ENCODE measurements at regions not wholly inside any gene's neighbourhood (a gene's known extent, or its start where the extent isn't known, plus 50 kb on each side); places are given as distances from the start of the nearest gene placed in this dataset.

GRCh38 chr4:71687056-71687455 is 96.8 kb downstream of the GC start:
- no peak for TF ChIP-seq CTCF (IDR thresholded peaks at IDR 0.05)
- TF ChIP-seq HMGXB4 (CRISPR knock-in tag; IDR thresholded peaks at IDR 0.05): no peak
- no peak for TF ChIP-seq TEAD4 (CRISPR knock-in tag; IDR thresholded peaks at IDR 0.05)
- TF ChIP-seq KAT7 (CRISPR knock-in tag; IDR thresholded peaks at IDR 0.05; ENCODE audit: borderline replicate concordance): no peak
- TF ChIP-seq, protein P1, sequence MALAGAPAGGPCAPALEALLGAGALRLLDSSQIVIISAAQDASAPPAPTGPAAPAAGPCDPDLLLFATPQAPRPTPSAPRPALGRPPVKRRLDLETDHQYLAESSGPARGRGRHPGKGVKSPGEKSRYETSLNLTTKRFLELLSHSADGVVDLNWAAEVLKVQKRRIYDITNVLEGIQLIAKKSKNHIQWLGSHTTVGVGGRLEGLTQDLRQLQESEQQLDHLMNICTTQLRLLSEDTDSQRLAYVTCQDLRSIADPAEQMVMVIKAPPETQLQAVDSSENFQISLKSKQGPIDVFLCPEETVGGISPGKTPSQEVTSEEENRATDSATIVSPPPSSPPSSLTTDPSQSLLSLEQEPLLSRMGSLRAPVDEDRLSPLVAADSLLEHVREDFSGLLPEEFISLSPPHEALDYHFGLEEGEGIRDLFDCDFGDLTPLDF (CRISPR knock-in tag; IDR thresholded peaks at IDR 0.05): no peak
- no peak for TF ChIP-seq ARID4B (CRISPR knock-in tag; IDR thresholded peaks at IDR 0.05; ENCODE audit: borderline replicate concordance)
- no peak for TF ChIP-seq JUN (CRISPR knock-in tag; IDR thresholded peaks at IDR 0.05)
- TF ChIP-seq, protein P2, sequence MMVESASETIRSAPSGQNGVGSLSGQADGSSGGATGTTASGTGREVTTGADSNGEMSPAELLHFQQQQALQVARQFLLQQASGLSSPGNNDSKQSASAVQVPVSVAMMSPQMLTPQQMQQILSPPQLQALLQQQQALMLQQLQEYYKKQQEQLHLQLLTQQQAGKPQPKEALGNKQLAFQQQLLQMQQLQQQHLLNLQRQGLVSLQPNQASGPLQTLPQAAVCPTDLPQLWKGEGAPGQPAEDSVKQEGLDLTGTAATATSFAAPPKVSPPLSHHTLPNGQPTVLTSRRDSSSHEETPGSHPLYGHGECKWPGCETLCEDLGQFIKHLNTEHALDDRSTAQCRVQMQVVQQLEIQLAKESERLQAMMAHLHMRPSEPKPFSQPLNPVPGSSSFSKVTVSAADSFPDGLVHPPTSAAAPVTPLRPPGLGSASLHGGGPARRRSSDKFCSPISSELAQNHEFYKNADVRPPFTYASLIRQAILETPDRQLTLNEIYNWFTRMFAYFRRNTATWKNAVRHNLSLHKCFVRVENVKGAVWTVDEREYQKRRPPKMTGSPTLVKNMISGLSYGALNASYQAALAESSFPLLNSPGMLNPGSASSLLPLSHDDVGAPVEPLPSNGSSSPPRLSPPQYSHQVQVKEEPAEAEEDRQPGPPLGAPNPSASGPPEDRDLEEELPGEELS (CRISPR knock-in tag; IDR thresholded peaks at IDR 0.05): no peak
- no peak for TF ChIP-seq ATF1 (CRISPR knock-in tag; IDR thresholded peaks at IDR 0.05)

Measured in WTC11 (cell line).